ENCODE measurements at regions not wholly inside any gene's neighbourhood (a gene's known extent, or its start where the extent isn't known, plus 50 kb on each side); places are given as distances from the start of the nearest gene placed in this dataset.

GRCh38 chr5:169494383-169494935, 89.1 kb upstream of the SPDL1 start:
- H3K27ac Mint-ChIP-seq, result no peak overlapping the region
- H3K27me3 Mint-ChIP-seq (ENCODE audit: low read depth), result peaks cover 16% of the 10 kb centered on the region
- DNase-seq (no peak), ATAC-seq (replicated peaks in 1 of 2) (no peak)
- no peaks in the 10 kb centered on the region for H3K4me1 Mint-ChIP-seq (ENCODE audit: low read depth)
- no peaks in the 10 kb centered on the region for H3K36me3 Mint-ChIP-seq (ENCODE audit: insufficient read depth in 2 of 2)
- no peaks in the 10 kb centered on the region for H3K9me3 Mint-ChIP-seq
- no peak overlapping the region for H3K4me3 Mint-ChIP-seq

- DNase-seq, result no peak
- Mint-ChIP-seq H3K4me3 (no peak overlapping the region), H3K4me1 (ENCODE audit: low read depth) (no peaks in the 10 kb centered on the region), H3K36me3 (ENCODE audit: insufficient read depth in 2 of 2) (peaks cover 0 to 1% of the 10 kb centered on the region in 2 donors), H3K27ac (no peak overlapping the region), H3K9me3 (no peaks in the 10 kb centered on the region), H3K27me3 (ENCODE audit: low read depth) (peaks cover 19% of the 10 kb centered on the region)
- ATAC-seq (replicated peaks in 1 of 2), result no peak
These were observed 109.3 kb upstream of the SPDL1 start for GRCh38 chr5:169474226-169474625.

- H3K4me1 Mint-ChIP-seq (ENCODE audit: low read depth), result no peaks in the 10 kb centered on the region
- H3K27me3 Mint-ChIP-seq (ENCODE audit: low read depth), result peaks cover 10% of the 10 kb centered on the region
- no peak for ATAC-seq (replicated peaks in 1 of 2)
- H3K36me3 Mint-ChIP-seq (ENCODE audit: insufficient read depth in 2 of 2), result no peaks in the 10 kb centered on the region
- H3K27ac Mint-ChIP-seq, result no peak overlapping the region
- no peak for DNase-seq
- no peak overlapping the region for H3K4me3 Mint-ChIP-seq
- no peaks in the 10 kb centered on the region for H3K9me3 Mint-ChIP-seq
These were observed 111.0 kb upstream of the SPDL1 start for GRCh38 chr5:169472544-169472943.

GRCh38 chr5:169471021-169471420, 112.6 kb upstream of the SPDL1 start:
- no peak overlapping the region for H3K27ac Mint-ChIP-seq
- H3K4me1 Mint-ChIP-seq (ENCODE audit: low read depth), result no peaks in the 10 kb centered on the region
- H3K9me3 Mint-ChIP-seq, result no peaks in the 10 kb centered on the region
- no peak overlapping the region for H3K4me3 Mint-ChIP-seq
- H3K27me3 Mint-ChIP-seq (ENCODE audit: low read depth), result peaks cover 10% of the 10 kb centered on the region
- DNase-seq (no peak), ATAC-seq (replicated peaks in 1 of 2) (no peak)
- H3K36me3 Mint-ChIP-seq (ENCODE audit: insufficient read depth in 2 of 2), result no peaks in the 10 kb centered on the region

GRCh38 chr5:169467041-169467771, 116.4 kb upstream of the SPDL1 start:
- no peak for DNase-seq
- H3K27me3 Mint-ChIP-seq (ENCODE audit: low read depth), result peaks cover 10% of the 10 kb centered on the region
- no peak for ATAC-seq (replicated peaks in 1 of 2)
- H3K36me3 Mint-ChIP-seq (ENCODE audit: insufficient read depth in 2 of 2), result no peaks in the 10 kb centered on the region
- no peaks in the 10 kb centered on the region for H3K4me1 Mint-ChIP-seq (ENCODE audit: low read depth)
- no peak overlapping the region for H3K4me3 Mint-ChIP-seq
- H3K9me3 Mint-ChIP-seq, result no peaks in the 10 kb centered on the region
- H3K27ac Mint-ChIP-seq, result no peak overlapping the region

- DNase-seq (no peak), ATAC-seq (replicated peaks in 1 of 2) (no peak)
- Mint-ChIP-seq H3K4me3 (no peak overlapping the region), H3K36me3 (ENCODE audit: insufficient read depth in 2 of 2) (no peaks in the 10 kb centered on the region), H3K27ac (no peak overlapping the region), H3K27me3 (ENCODE audit: low read depth) (no peaks in the 10 kb centered on the region), H3K9me3 (no peaks in the 10 kb centered on the region), H3K4me1 (ENCODE audit: low read depth) (no peaks in the 10 kb centered on the region)
These were observed 122.7 kb upstream of the SPDL1 start for GRCh38 chr5:169460896-169461295.

- Mint-ChIP-seq H3K4me3 (no peak overlapping the region), H3K9me3 (no peaks in the 10 kb centered on the region), H3K4me1 (ENCODE audit: low read depth) (no peaks in the 10 kb centered on the region), H3K27ac (no peak overlapping the region), H3K36me3 (ENCODE audit: insufficient read depth in 2 of 2) (no peaks in the 10 kb centered on the region), H3K27me3 (ENCODE audit: low read depth) (no peaks in the 10 kb centered on the region)
- ATAC-seq (replicated peaks in 1 of 2) (no peak), DNase-seq (no peak)
These were observed 123.5 kb upstream of the SPDL1 start for GRCh38 chr5:169460123-169460522.

- Mint-ChIP-seq H3K27me3 (ENCODE audit: low read depth) (no peaks in the 10 kb centered on the region), H3K9me3 (no peaks in the 10 kb centered on the region), H3K36me3 (ENCODE audit: insufficient read depth in 2 of 2) (no peaks in the 10 kb centered on the region), H3K4me3 (no peak overlapping the region), H3K27ac (no peak overlapping the region), H3K4me1 (ENCODE audit: low read depth) (no peaks in the 10 kb centered on the region)
- ATAC-seq (replicated peaks in 1 of 2) (no peak), DNase-seq (no peak)
These were observed 125.4 kb upstream of the SPDL1 start for GRCh38 chr5:169458221-169458620.

GRCh38 chr5:169450464-169450863, 133.1 kb upstream of the SPDL1 start:
- Mint-ChIP-seq H3K9me3 (no peaks in the 10 kb centered on the region), H3K36me3 (ENCODE audit: insufficient read depth in 2 of 2) (no peaks in the 10 kb centered on the region), H3K27ac (no peak overlapping the region), H3K4me1 (ENCODE audit: low read depth) (no peaks in the 10 kb centered on the region), H3K4me3 (no peak overlapping the region), H3K27me3 (ENCODE audit: low read depth) (no peaks in the 10 kb centered on the region)
- no peak for DNase-seq
- no peak for ATAC-seq (replicated peaks in 1 of 2)

GRCh38 chr5:169448826-169449225, 134.7 kb upstream of the SPDL1 start:
- Mint-ChIP-seq H3K27ac (no peak overlapping the region), H3K36me3 (ENCODE audit: insufficient read depth in 2 of 2) (no peaks in the 10 kb centered on the region), H3K27me3 (ENCODE audit: low read depth) (no peaks in the 10 kb centered on the region), H3K4me3 (no peak overlapping the region), H3K4me1 (ENCODE audit: low read depth) (no peaks in the 10 kb centered on the region), H3K9me3 (no peaks in the 10 kb centered on the region)
- no peak for DNase-seq
- ATAC-seq (replicated peaks in 1 of 2), result no peak

GRCh38 chr5:169445191-169445590, 138.4 kb upstream of the SPDL1 start:
- H3K27ac Mint-ChIP-seq, result no peak overlapping the region
- H3K36me3 Mint-ChIP-seq (ENCODE audit: insufficient read depth in 2 of 2), result no peaks in the 10 kb centered on the region
- no peak for ATAC-seq (replicated peaks in 1 of 2)
- no peaks in the 10 kb centered on the region for H3K4me1 Mint-ChIP-seq (ENCODE audit: low read depth)
- no peak overlapping the region for H3K4me3 Mint-ChIP-seq
- peaks cover 6% of the 10 kb centered on the region for H3K27me3 Mint-ChIP-seq (ENCODE audit: low read depth)
- H3K9me3 Mint-ChIP-seq, result no peaks in the 10 kb centered on the region
- DNase-seq, result no peak

GRCh38 chr5:169442913-169443784, 140.4 kb upstream of the SPDL1 start:
- no peak for ATAC-seq (replicated peaks in 1 of 2)
- H3K9me3 Mint-ChIP-seq, result no peaks in the 10 kb centered on the region
- H3K4me3 Mint-ChIP-seq, result no peak overlapping the region
- no peak for DNase-seq
- no peaks in the 10 kb centered on the region for H3K36me3 Mint-ChIP-seq (ENCODE audit: insufficient read depth in 2 of 2)
- H3K27me3 Mint-ChIP-seq (ENCODE audit: low read depth), result peaks cover 8% of the 10 kb centered on the region
- no peak overlapping the region for H3K27ac Mint-ChIP-seq
- no peaks in the 10 kb centered on the region for H3K4me1 Mint-ChIP-seq (ENCODE audit: low read depth)

GRCh38 chr5:169442403-169442874, 141.1 kb upstream of the SPDL1 start:
- H3K27ac Mint-ChIP-seq, result no peak overlapping the region
- H3K4me1 Mint-ChIP-seq (ENCODE audit: low read depth), result no peaks in the 10 kb centered on the region
- H3K27me3 Mint-ChIP-seq (ENCODE audit: low read depth), result peaks cover 8% of the 10 kb centered on the region
- no peak overlapping the region for H3K4me3 Mint-ChIP-seq
- no peak for ATAC-seq (replicated peaks in 1 of 2)
- H3K9me3 Mint-ChIP-seq, result no peaks in the 10 kb centered on the region
- H3K36me3 Mint-ChIP-seq (ENCODE audit: insufficient read depth in 2 of 2), result no peaks in the 10 kb centered on the region
- no peak for DNase-seq
